BJ (cell line): ENCODE measurements at regions not wholly inside any gene's neighbourhood (a gene's known extent, or its start where the extent isn't known, plus 50 kb on each side); places are given as distances from the start of the nearest gene placed in this dataset.
"Not testable (repeated sequence)": the region's sequence is repeated elsewhere in the genome, so short reads cannot be mapped to it uniquely, and the experiment has no call there.

Experiments
- CTCF ChIA-PET: fragments of 350-600 bp; formaldehyde crosslinking; extraction: SDS; loops from one replicate; lab custom pipeline; 2021; ENCODE audit warnings: antibody characterized with exemption, inconsistent platforms; lab: Yijun Ruan, JAX
- POLR2A ChIA-PET: fragments of 300-600 bp; sonication (Branson Sonifier 250); formaldehyde crosslinking; extraction: SDS; loops from one replicate; lab custom pipeline; 2021; ENCODE audit warnings: antibody characterized with exemption; lab: Charles Lee
- DNase-seq: peaks from one replicate; pipeline ENCODE4 v3.0.0-alpha.2; 2011; ENCODE audit warnings: low read depth
- H3K27me3 ChIP-seq: 2 replicates; pipeline ENCODE4 v1.6.0; 2011; ENCODE audit warnings: low read length; ENCODE audit not compliant: control insufficient read depth, insufficient read depth
- H3K36me3 ChIP-seq: 2 replicates; pipeline ENCODE4 v1.5.1; 2011; ENCODE audit warnings: low read length; ENCODE audit not compliant: control insufficient read depth, insufficient read depth
- H3K4me3 ChIP-seq: 2 replicates; pipeline ENCODE4 v1.5.1; 2011; ENCODE audit warnings: low read depth, mild to moderate bottlenecking, control low read depth, low read length
- TF ChIP-seq, protein P1 (sequence below): IDR thresholded peaks from 2 replicates; pipeline ENCODE4 v1.5.1; 2011; ENCODE audit warnings: low read depth, mild to moderate bottlenecking, control low read depth, inconsistent platforms, low read length, moderate library complexity; ENCODE audit not compliant: insufficient read depth

GRCh38 chr15:47095833-47096232 lies 621.5 kb upstream of the SEMA6D start:
- no peak overlapping the region for H3K4me3 ChIP-seq
- TF ChIP-seq, protein P1, sequence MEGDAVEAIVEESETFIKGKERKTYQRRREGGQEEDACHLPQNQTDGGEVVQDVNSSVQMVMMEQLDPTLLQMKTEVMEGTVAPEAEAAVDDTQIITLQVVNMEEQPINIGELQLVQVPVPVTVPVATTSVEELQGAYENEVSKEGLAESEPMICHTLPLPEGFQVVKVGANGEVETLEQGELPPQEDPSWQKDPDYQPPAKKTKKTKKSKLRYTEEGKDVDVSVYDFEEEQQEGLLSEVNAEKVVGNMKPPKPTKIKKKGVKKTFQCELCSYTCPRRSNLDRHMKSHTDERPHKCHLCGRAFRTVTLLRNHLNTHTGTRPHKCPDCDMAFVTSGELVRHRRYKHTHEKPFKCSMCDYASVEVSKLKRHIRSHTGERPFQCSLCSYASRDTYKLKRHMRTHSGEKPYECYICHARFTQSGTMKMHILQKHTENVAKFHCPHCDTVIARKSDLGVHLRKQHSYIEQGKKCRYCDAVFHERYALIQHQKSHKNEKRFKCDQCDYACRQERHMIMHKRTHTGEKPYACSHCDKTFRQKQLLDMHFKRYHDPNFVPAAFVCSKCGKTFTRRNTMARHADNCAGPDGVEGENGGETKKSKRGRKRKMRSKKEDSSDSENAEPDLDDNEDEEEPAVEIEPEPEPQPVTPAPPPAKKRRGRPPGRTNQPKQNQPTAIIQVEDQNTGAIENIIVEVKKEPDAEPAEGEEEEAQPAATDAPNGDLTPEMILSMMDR, result no peak
- POLR2A ChIA-PET, result no interaction called here
- no peak for DNase-seq
- H3K36me3 ChIP-seq, result no peaks in the 10 kb centered on the region
- CTCF ChIA-PET, result no interaction called here
- no peaks in the 10 kb centered on the region for H3K27me3 ChIP-seq

- POLR2A ChIA-PET, H3K36me3 ChIP-seq, DNase-seq, H3K4me3 ChIP-seq, H3K27me3 ChIP-seq: not testable (repeated sequence)
- CTCF ChIA-PET, result interaction anchor here (0.6 kb wide), 1 partner anchor 753 kb away, joined by 3 read pairs; no protein-coding TSS in a partner anchor
Observed at GRCh38 chr15:47098526-47098925, 618.8 kb upstream of the SEMA6D start.

- DNase-seq, CTCF ChIA-PET, H3K36me3 ChIP-seq, H3K27me3 ChIP-seq, H3K4me3 ChIP-seq, POLR2A ChIA-PET: not testable (repeated sequence)
Observed at GRCh38 chr15:47099801-47100200, 617.5 kb upstream of the SEMA6D start.

DNA sequence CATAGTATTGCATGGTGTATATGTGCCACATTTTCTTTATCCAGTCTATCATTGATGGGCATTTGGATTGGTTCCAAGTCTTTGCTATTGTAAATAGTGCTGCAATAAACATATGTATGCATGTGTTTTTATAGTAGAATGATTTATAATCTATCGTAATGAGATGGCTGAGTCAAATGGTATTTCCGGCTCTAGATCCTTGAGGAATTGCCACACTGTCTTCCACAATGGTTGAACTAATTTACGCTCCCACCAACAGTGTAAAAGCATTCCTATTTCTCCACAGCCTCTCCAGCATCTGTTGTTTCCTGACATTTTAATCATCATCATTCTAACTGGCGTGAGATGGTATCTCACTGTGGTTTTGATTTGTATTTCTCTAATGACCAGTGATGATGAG lies 608.5 kb upstream of the SEMA6D start:
- POLR2A ChIA-PET, CTCF ChIA-PET: not testable (repeated sequence)

DNA sequence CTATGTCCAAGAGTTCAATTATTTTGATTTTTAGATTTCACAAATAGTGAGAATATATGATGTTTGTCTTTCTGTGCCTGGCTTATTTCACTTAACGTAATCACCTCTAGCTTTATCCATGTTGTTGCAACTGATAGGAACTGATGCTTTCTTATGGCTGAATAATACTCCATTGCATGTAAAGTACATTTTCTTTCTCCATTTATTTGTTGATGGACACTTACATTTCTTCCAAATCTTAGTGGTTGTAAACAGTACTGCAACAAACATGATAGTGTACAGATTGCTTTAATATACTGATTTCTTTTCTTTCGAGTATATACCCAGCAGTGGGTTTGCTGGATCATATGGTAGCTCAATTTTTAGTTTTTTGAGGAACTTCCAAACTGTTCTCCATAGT lies 600.6 kb upstream of the SEMA6D start:
- CTCF ChIA-PET, result interaction anchor here (0.9 kb wide), 1 partner anchor 13 kb away, joined by 3 read pairs; no protein-coding TSS in a partner anchor
- DNase-seq, result no peak
- TF ChIP-seq, protein P1, result no peak
- POLR2A ChIA-PET, result no interaction called here
- H3K36me3 ChIP-seq, result no peaks in the 10 kb centered on the region
- H3K27me3 ChIP-seq, result no peaks in the 10 kb centered on the region
- no peak overlapping the region for H3K4me3 ChIP-seq

More for the DNA sequence above, 608.5 kb upstream of the SEMA6D start:
- H3K36me3 ChIP-seq, H3K4me3 ChIP-seq, DNase-seq, H3K27me3 ChIP-seq: not testable (repeated sequence)

DNA sequence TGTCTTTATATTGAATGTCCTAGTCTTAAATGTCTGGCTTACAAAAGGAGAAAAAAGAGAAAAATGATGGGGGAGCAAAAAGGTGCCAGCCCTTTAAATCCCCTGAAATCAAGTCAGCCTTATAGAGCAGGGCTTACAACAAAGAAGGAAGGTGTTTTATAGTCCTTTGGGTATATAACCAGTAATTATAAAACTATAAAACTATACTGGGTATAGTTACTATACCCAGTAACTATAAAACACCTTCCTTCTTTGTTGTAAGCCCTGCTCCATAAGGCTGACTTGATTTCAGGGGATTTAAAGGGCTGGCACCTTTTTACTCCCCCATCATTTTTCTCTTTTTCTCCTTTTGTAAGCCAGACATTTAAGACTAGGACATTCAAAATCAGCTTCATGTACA lies 598.0 kb upstream of the SEMA6D start:
- POLR2A ChIA-PET, result no interaction called here
- DNase-seq, result no peak

More for the DNA sequence above, 598.0 kb upstream of the SEMA6D start:
- H3K36me3 ChIP-seq, result no peaks in the 10 kb centered on the region
- TF ChIP-seq, protein P1, result no peak
- no peak overlapping the region for H3K4me3 ChIP-seq
- no peaks in the 10 kb centered on the region for H3K27me3 ChIP-seq
- CTCF ChIA-PET, result no interaction called here
